IMR-90 (cell line): ENCODE measurements at regions not wholly inside any gene's neighbourhood (a gene's known extent, or its start where the extent isn't known, plus 50 kb on each side); places are given as distances from the start of the nearest gene placed in this dataset.

Source experiments
- ATAC-seq: fragments of 200-7000 bp; cut with Tn5 transposase; 2 replicates; pipeline ENCODE4 v1.9.1; 2020; ENCODE audit warnings: low read depth, mild to moderate bottlenecking, moderate library complexity
- BruUV-seq: library from RNA; stranded (reverse); fragments of 400-500 nt; replicated peaks from 2 replicates; lab custom pipeline; 2021; lab: Mats Ljungman, UMichigan
- CTCF ChIA-PET: fragments of 300-600 bp; formaldehyde crosslinking; extraction: SDS; loops from one replicate; lab custom pipeline; 2021; ENCODE audit warnings: antibody characterized with exemption; lab: Yijun Ruan, JAX
- POLR2A ChIA-PET: fragments of 300-600 bp; sonication (Branson Sonifier 250); formaldehyde crosslinking; loops from one replicate; lab custom pipeline; 2022; ENCODE audit warnings: antibody characterized with exemption; ENCODE audit not compliant: unreplicated experiment; lab: Charles Lee
- DNase-seq: peaks from one replicate; pipeline ENCODE4 v3.0.0; 2013
- H2AFZ ChIP-seq: replicated peaks from 2 replicates; pipeline ENCODE3; 2013; ENCODE audit warnings: low read length, mild to moderate bottlenecking; ENCODE audit not compliant: poor library complexity
- H2AK5ac ChIP-seq: 2 replicates; pipeline ENCODE4 v1.6.1; 2013; ENCODE audit warnings: low read depth, low read length, inconsistent platforms
- H2AK9ac ChIP-seq: replicated peaks from 2 replicates; pipeline ENCODE3; 2013; ENCODE audit warnings: mild to moderate bottlenecking, low read depth, low read length, moderate library complexity; ENCODE audit not compliant: poor library complexity
- H2BK120ac ChIP-seq: 2 replicates; pipeline ENCODE4 v1.6.1; 2013; ENCODE audit warnings: low read depth, low read length, inconsistent platforms
- H2BK15ac ChIP-seq: 3 replicates; pipeline ENCODE4 v1.6.1; 2013; ENCODE audit warnings: low read depth, low read length, inconsistent platforms
- H2BK20ac ChIP-seq: 2 replicates; pipeline ENCODE4 v1.6.1; 2013; ENCODE audit warnings: low read depth, mild to moderate bottlenecking, inconsistent platforms, low read length, moderate library complexity
- H2BK5ac ChIP-seq: 2 replicates; pipeline ENCODE4 v1.6.1; 2013; ENCODE audit warnings: mild to moderate bottlenecking, low read depth, low read length, inconsistent platforms; ENCODE audit not compliant: poor library complexity, severe bottlenecking
- H3K14ac ChIP-seq: replicated peaks from 2 replicates; pipeline ENCODE4 v1.6.1; 2013; ENCODE audit warnings: low read depth, low read length, inconsistent platforms
- H3K18ac ChIP-seq: 2 replicates; pipeline ENCODE4 v1.6.1; 2013; ENCODE audit warnings: low read depth, low read length, control low read depth
- H3K23ac ChIP-seq: 2 replicates; pipeline ENCODE4 v1.6.1; 2013; ENCODE audit warnings: low read depth, low read length, inconsistent platforms
- H3K27ac ChIP-seq: 2 replicates; pipeline ENCODE4 v1.5.1; 2013; ENCODE audit warnings: mild to moderate bottlenecking, control low read depth, low read length; ENCODE audit not compliant: insufficient read depth
- H3K27me3 ChIP-seq: 2 replicates; pipeline ENCODE4 v1.6.1; 2013; ENCODE audit warnings: low read length; ENCODE audit not compliant: control insufficient read depth, insufficient read depth
- H3K36me3 ChIP-seq: 2 replicates; pipeline ENCODE4 v1.6.1; 2013; ENCODE audit warnings: low read length, mixed read lengths; ENCODE audit not compliant: control insufficient read depth, insufficient read depth
- H3K4ac ChIP-seq: 2 replicates; pipeline ENCODE4 v1.6.1; 2013; ENCODE audit warnings: low read depth, low read length, inconsistent platforms
- H3K4me1 ChIP-seq: 2 replicates; pipeline ENCODE4 v1.6.1; 2013; ENCODE audit warnings: low read length, mixed read lengths; ENCODE audit not compliant: control insufficient read depth, insufficient read depth
- H3K4me2 ChIP-seq: 2 replicates; pipeline ENCODE4 v1.6.1; 2013; ENCODE audit warnings: low read depth, mild to moderate bottlenecking, control low read depth, low read length, moderate library complexity
- H3K4me3 ChIP-seq: 2 replicates; pipeline ENCODE4 v1.5.1; 2013; ENCODE audit warnings: low read depth, mild to moderate bottlenecking, control low read depth, low read length, moderate library complexity; ENCODE audit not compliant: insufficient read depth
- H3K56ac ChIP-seq: 2 replicates; pipeline ENCODE4 v1.6.1; 2013; ENCODE audit warnings: low read length, inconsistent platforms; ENCODE audit not compliant: insufficient read depth; ENCODE audit errors: extremely low read depth
- H3K79me1 ChIP-seq, 2 experiments: 2 replicates each; pipeline ENCODE4 v1.6.1; 2013; ENCODE audit warnings: low read length in 2 of 2, inconsistent platforms in 1 of 2, low read depth in 1 of 2
- H3K9ac ChIP-seq: 2 replicates; pipeline ENCODE4 v1.6.1; 2013; ENCODE audit warnings: low read depth, low read length, control low read depth
- H3K9me1 ChIP-seq: 2 replicates; pipeline ENCODE4 v1.6.1; 2013; ENCODE audit warnings: low read length, inconsistent platforms; ENCODE audit not compliant: insufficient read depth
- H3K9me3 ChIP-seq: 2 replicates; pipeline ENCODE4 v1.6.1; 2013; ENCODE audit warnings: low read length; ENCODE audit not compliant: control insufficient read depth, insufficient read depth
- H4K20me1 ChIP-seq: 2 replicates; pipeline ENCODE4 v1.6.1; 2013; ENCODE audit warnings: low read length, inconsistent platforms; ENCODE audit not compliant: insufficient read depth
- H4K5ac ChIP-seq: 2 replicates; pipeline ENCODE4 v1.6.1; 2013; ENCODE audit warnings: mild to moderate bottlenecking, low read depth, low read length, control low read depth
- H4K8ac ChIP-seq, 2 experiments: 2 replicates each; pipeline ENCODE4 v1.6.1; 2013; ENCODE audit warnings: low read depth in 2 of 2, low read length in 2 of 2, control low read depth in 1 of 2, inconsistent platforms in 1 of 2
- H4K91ac ChIP-seq: 2 replicates; pipeline ENCODE4 v1.6.1; 2013; ENCODE audit warnings: low read depth, low read length, inconsistent platforms; ENCODE audit not compliant: insufficient read depth
- BHLHE40 ChIP-seq: fragments of 150-350 bp; IDR thresholded peaks from 2 replicates; pipeline ENCODE4 v1.6.1; 2016; ENCODE audit warnings: mild to moderate bottlenecking, low read depth, low read length
- CTCF ChIP-seq: conservative IDR thresholded peaks from 2 replicates; pipeline ENCODE4 v1.5.1; 2012; ENCODE audit warnings: mild to moderate bottlenecking, low read depth, low read length, improper control_type of control experiment
- FOS ChIP-seq: fragments of 150-350 bp; IDR thresholded peaks from 2 replicates; pipeline ENCODE4 v1.6.1; 2016; ENCODE audit warnings: low read depth, low read length
- POLR2A ChIP-seq: IDR thresholded peaks from 2 replicates; pipeline ENCODE4 v1.6.1; 2012; ENCODE audit warnings: mild to moderate bottlenecking, low read depth, low read length
- RAD21 ChIP-seq: IDR thresholded peaks from 2 replicates; pipeline ENCODE4 v1.6.1; 2012; ENCODE audit warnings: low read length, improper control_type of control experiment
- SMC3 ChIP-seq: fragments of 150-350 bp; IDR thresholded peaks from 2 replicates; pipeline ENCODE4 v1.6.1; 2016; ENCODE audit warnings: low read depth, mild to moderate bottlenecking, antibody characterized with exemption, low read length, moderate library complexity
- USF2 ChIP-seq: fragments of 150-350 bp; IDR thresholded peaks from 2 replicates; pipeline ENCODE4 v1.6.1; 2017; ENCODE audit warnings: mild to moderate bottlenecking, antibody characterized with exemption, low read length, low read depth
- WGBS, 2 experiments: methylation state at CpG; one replicate each; pipeline versions ENCODE4 v1.1.5 to v1.1.7; 2013; ENCODE audit warnings: missing lambda C conversion rate in 2 of 2; ENCODE audit not compliant: insufficient read length in 1 of 2; ENCODE audit errors: extremely low coverage in 2 of 2; 5-methylcytosine and 5-hydroxymethylcytosine counted together
- dilution Hi-C: fragments of 300-500 bp; cut with HindIII; formaldehyde crosslinking; loops from one replicate; pipeline ENCODE4 v1.14.3; 2018; ENCODE audit warnings: low sequenced_read_pairs; ENCODE audit not compliant: unreplicated experiment
- in situ Hi-C: fragments of 300-500 bp; cut with MboI; formaldehyde crosslinking; loops from 3 replicates; pipeline ENCODE4 v1.14.3; 2019; ENCODE audit warnings: low sequenced_read_pairs, inconsistent platforms, mixed read lengths
- intact Hi-C: fragments of 100-400 bp; cut with micrococcal nuclease; formaldehyde crosslinking; loops from 2 replicates; pipeline ENCODE4 v1.10.0; 2022

GRCh38 chr2:52970642-52971041 is 797.0 kb upstream of the CHAC2 start:
- no peak overlapping the region for H3K56ac ChIP-seq
- no peaks in the 10 kb centered on the region for H3K4me1 ChIP-seq
- H3K4me3 ChIP-seq = no peak overlapping the region
- in situ Hi-C loops = no loop called here
- no CpG with 5 or more reads among the region's 1 CpG for WGBS, 2 experiments
- H3K79me1 ChIP-seq = no peaks in the 10 kb centered on the region
- no peak overlapping the region for H2BK5ac ChIP-seq
- POLR2A ChIA-PET = interaction anchor here (0.5 kb wide), 1 partner anchor 232 kb away, joined by 3 read pairs; no protein-coding TSS in a partner anchor
- H4K8ac ChIP-seq = no peak overlapping the region
- intact Hi-C loops = loop anchor here (5.0 kb wide), 1 partner anchor 428 kb away; no protein-coding TSS in a partner anchor
- TF ChIP-seq CTCF (no peak), POLR2A (no peak), BHLHE40 (no peak), SMC3 (no peak), USF2 (no peak), RAD21 (no peak), FOS (no peak)
- H2AFZ ChIP-seq = no peak overlapping the region
- H3K4ac ChIP-seq = no peak overlapping the region
- H3K14ac ChIP-seq = no peak overlapping the region
- no peaks in the 10 kb centered on the region for H4K20me1 ChIP-seq
- no TSS peak for BruUV-seq
- H4K91ac ChIP-seq = no peak overlapping the region
- no peak overlapping the region for H2BK120ac ChIP-seq
- ATAC-seq = no peak
- CTCF ChIA-PET = no interaction called here
- H4K5ac ChIP-seq = no peak overlapping the region
- H2BK20ac ChIP-seq = no peak overlapping the region
- H3K36me3 ChIP-seq = no peaks in the 10 kb centered on the region
- no peak overlapping the region for H2BK15ac ChIP-seq
- H3K9ac ChIP-seq = no peak overlapping the region
- no peak overlapping the region for H3K18ac ChIP-seq
- no peak overlapping the region for H3K23ac ChIP-seq
- dilution Hi-C loops = no loop called here
- H2AK9ac ChIP-seq = no peak overlapping the region
- no peak overlapping the region for H3K27ac ChIP-seq
- H3K9me1 ChIP-seq = no peaks in the 10 kb centered on the region
- no peaks in the 10 kb centered on the region for H3K9me3 ChIP-seq
- DNase-seq = no peak
- no peaks in the 10 kb centered on the region for H3K27me3 ChIP-seq
- no peak overlapping the region for H3K4me2 ChIP-seq
- H2AK5ac ChIP-seq = no peak overlapping the region
